ENCODE measurements at regions not wholly inside any gene's neighbourhood (a gene's known extent, or its start where the extent isn't known, plus 50 kb on each side); places are given as distances from the start of the nearest gene placed in this dataset.
A peak's percentile ranks its signal among the peaks of the same experiment; 100 is the strongest.

DNA sequence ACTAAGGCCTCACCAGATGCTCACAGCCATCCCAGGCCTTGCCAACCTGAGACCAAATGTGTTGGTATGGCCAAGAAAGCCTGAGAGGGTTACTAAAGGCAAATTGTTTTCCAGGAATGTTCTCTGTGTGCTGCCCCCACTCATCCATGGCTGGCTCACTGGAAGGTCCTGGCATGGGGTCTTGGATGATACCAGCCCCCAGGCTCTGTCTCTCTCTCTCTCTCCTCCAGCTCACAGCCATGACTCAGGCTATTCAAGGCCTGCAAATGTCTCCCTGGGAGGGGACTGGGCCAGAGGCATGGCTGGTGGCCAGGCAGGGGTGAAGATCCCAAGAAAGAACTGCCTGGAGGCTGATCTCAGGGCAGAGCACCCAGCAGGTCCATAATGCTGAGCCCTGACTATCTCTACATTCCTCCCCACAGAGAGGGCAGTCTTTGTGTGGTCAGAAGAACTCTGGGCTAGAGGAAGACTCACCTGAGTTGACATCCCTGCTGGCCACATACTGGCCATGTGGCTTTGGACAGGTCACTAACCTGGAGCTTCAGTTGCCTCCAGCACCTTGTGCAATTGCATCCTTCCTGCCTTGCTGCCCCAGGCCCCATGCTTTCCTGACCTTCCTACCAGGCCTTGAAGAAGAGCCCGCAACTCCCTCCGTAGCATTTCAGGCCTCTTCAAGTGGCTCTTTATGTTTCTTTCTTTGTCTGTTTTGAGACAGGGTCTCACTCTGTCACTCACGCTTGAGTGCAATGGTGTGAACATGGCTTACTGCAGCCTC lies 150.4 kb downstream of the ZFP36L2 start:
- Histone ChIP-seq H3K4me3 (replicated peaks in 1 of 3; ENCODE audit: insufficient read depth in 1 of 3, low read depth in 1 of 3, low read length in 3 of 3) (no peak overlapping the region), H3K27ac (ENCODE audit: insufficient read depth, low read depth, low read length) (peak overlapping the region; percentile 95), H3K9ac (replicated peaks; ENCODE audit: extremely low read depth, insufficient read depth, low read length) (peak overlapping the region; percentile 50), H3K9me3 (replicated peaks; ENCODE audit: control insufficient read depth, insufficient read depth, low read length) (no peaks in the 10 kb centered on the region), H3K79me2 (ENCODE audit: control insufficient read depth, insufficient read depth, low read length) (no peaks in the 10 kb centered on the region), H3K27me3 (ENCODE audit: control insufficient read depth in 2 of 2, insufficient read depth in 2 of 2, low read length in 2 of 2) (no peaks in the 10 kb centered on the region), H3K9me1 (replicated peaks; ENCODE audit: control insufficient read depth, extremely low read depth, insufficient read depth, low read length) (no peaks in the 10 kb centered on the region), H3K36me3 (ENCODE audit: control insufficient read depth in 2 of 2, extremely low read depth in 1 of 2, insufficient read depth in 2 of 2, low read length in 2 of 2) (no peaks in the 10 kb centered on the region), H4K20me1 (replicated peaks; ENCODE audit: control insufficient read depth, extremely low read depth, insufficient read depth, low read length) (no peaks in the 10 kb centered on the region), H3K4me2 (ENCODE audit: insufficient read depth, low read length) (no peak overlapping the region), H3K4me1 (ENCODE audit: control insufficient read depth, extremely low read depth, insufficient read depth, low read length) (peaks cover 25% of the 10 kb centered on the region), H2AFZ (ENCODE audit: low read depth, low read length) (peak overlapping the region; percentile 42)
- ChIA-PET CTCF (interaction anchor here (1.1 to 2.3 kb wide), 2 partner anchors 10 to 51 kb away, joined by 6 read pairs; no protein-coding TSS in a partner anchor), POLR2A (no interaction called here)
- no TSS peak for BruUV-seq (replicated peaks)
- FAIRE-seq (peak; percentile 76), DNase-seq (ENCODE audit: low read depth, low spot score) (peak; percentile 68)
- TF ChIP-seq GATA2 (IDR thresholded peaks at IDR 0.05; ENCODE audit: insufficient read depth, insufficient read length, low read depth, low read length) (no peak), FOS (IDR thresholded peaks at IDR 0.05; ENCODE audit: borderline replicate concordance, insufficient read depth, low read length) (peak; percentile 22)
- intact Hi-C loops (cut with micrococcal nuclease), result loop anchor here (1.0 kb wide), 4 partner anchors 10 to 55 kb away; no protein-coding TSS in a partner anchor
- dilution Hi-C loops (cut with MboI; ENCODE audit: extremely low pct_ligation_motif_present, low sequenced_read_pairs), result no loop called here

DNA sequence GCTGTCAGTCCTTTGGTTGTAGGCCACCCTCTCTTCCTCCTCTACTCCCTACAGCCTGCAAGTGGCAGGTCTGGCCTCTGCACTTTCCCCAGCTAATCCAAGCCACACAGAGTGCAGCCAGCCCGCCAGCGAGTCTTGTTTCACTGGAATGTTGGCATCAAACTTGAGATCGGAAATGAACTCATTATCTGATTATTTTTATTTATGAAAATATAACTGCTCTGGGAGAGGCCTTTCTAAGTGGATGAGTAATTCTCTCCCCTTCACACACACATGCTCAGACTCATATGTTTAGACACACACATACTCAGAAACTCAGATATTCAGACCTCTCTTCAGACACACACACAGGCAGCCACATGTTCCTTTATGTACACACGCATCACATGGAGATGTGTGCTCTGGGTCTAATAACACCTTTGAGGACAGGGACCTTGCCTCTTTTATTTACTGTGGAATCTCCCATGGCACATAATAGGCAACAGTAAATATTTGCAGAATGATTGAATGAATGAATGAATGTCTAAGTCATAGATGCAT lies 151.3 kb downstream of the ZFP36L2 start:
- H3K9me3 ChIP-seq (replicated peaks; ENCODE audit: control insufficient read depth, insufficient read depth, low read length), result no peaks in the 10 kb centered on the region
- no TSS peak for BruUV-seq (replicated peaks)
- H3K27me3 ChIP-seq (ENCODE audit: control insufficient read depth in 2 of 2, insufficient read depth in 2 of 2, low read length in 2 of 2), result no peaks in the 10 kb centered on the region
- H3K4me1 ChIP-seq (ENCODE audit: control insufficient read depth, extremely low read depth, insufficient read depth, low read length), result peaks cover 27% of the 10 kb centered on the region
- no peaks in the 10 kb centered on the region for H3K36me3 ChIP-seq (ENCODE audit: control insufficient read depth in 2 of 2, extremely low read depth in 1 of 2, insufficient read depth in 2 of 2, low read length in 2 of 2)
- H3K79me2 ChIP-seq (ENCODE audit: control insufficient read depth, insufficient read depth, low read length), result no peaks in the 10 kb centered on the region
- intact Hi-C loops (cut with micrococcal nuclease) (loop anchor here (1.0 kb wide), 4 partner anchors 11 to 56 kb away; no protein-coding TSS in a partner anchor), dilution Hi-C loops (cut with MboI; ENCODE audit: extremely low pct_ligation_motif_present, low sequenced_read_pairs) (no loop called here)
- H3K4me2 ChIP-seq (ENCODE audit: insufficient read depth, low read length), result peak overlapping the region; percentile 14
- no peaks in the 10 kb centered on the region for H3K9me1 ChIP-seq (replicated peaks; ENCODE audit: control insufficient read depth, extremely low read depth, insufficient read depth, low read length)
- CTCF ChIA-PET, result interaction anchor here (1.1 to 2.3 kb wide), 3 partner anchors 11 to 56 kb away, joined by 3 to 6 read pairs (median 6); no protein-coding TSS in a partner anchor
- no peak overlapping the region for H2AFZ ChIP-seq (ENCODE audit: low read depth, low read length)
- H3K4me3 ChIP-seq (replicated peaks in 1 of 3; ENCODE audit: insufficient read depth in 1 of 3, low read depth in 1 of 3, low read length in 3 of 3), result no peak overlapping the region
- H4K20me1 ChIP-seq (replicated peaks; ENCODE audit: control insufficient read depth, extremely low read depth, insufficient read depth, low read length), result no peaks in the 10 kb centered on the region
- peak; percentile 73 for TF ChIP-seq GATA2 (IDR thresholded peaks at IDR 0.05; ENCODE audit: insufficient read depth, insufficient read length, low read depth, low read length)
- peak; percentile 79 for TF ChIP-seq FOS (IDR thresholded peaks at IDR 0.05; ENCODE audit: borderline replicate concordance, insufficient read depth, low read length)
- no peak for TF ChIP-seq MYC (IDR thresholded peaks at IDR 0.05; ENCODE audit: low read depth, low read length)
- TF ChIP-seq POLR2AphosphoS5 (IDR thresholded peaks at IDR 0.05; ENCODE audit: insufficient read depth, low read depth, low read length), result peak; percentile 76
- peak; percentile 87 for TF ChIP-seq JUN (IDR thresholded peaks at IDR 0.05; ENCODE audit: borderline replicate concordance, insufficient read depth, insufficient read length, low read depth)
- TF ChIP-seq, protein P1, sequence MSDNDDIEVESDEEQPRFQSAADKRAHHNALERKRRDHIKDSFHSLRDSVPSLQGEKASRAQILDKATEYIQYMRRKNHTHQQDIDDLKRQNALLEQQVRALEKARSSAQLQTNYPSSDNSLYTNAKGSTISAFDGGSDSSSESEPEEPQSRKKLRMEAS (IDR thresholded peaks at IDR 0.05; ENCODE audit: insufficient read depth, insufficient read length), result no peak
- TF ChIP-seq POLR2A (IDR thresholded peaks at IDR 0.05; ENCODE audit: low read depth, low read length), result peak; percentile 40
- TF ChIP-seq, protein P2, sequence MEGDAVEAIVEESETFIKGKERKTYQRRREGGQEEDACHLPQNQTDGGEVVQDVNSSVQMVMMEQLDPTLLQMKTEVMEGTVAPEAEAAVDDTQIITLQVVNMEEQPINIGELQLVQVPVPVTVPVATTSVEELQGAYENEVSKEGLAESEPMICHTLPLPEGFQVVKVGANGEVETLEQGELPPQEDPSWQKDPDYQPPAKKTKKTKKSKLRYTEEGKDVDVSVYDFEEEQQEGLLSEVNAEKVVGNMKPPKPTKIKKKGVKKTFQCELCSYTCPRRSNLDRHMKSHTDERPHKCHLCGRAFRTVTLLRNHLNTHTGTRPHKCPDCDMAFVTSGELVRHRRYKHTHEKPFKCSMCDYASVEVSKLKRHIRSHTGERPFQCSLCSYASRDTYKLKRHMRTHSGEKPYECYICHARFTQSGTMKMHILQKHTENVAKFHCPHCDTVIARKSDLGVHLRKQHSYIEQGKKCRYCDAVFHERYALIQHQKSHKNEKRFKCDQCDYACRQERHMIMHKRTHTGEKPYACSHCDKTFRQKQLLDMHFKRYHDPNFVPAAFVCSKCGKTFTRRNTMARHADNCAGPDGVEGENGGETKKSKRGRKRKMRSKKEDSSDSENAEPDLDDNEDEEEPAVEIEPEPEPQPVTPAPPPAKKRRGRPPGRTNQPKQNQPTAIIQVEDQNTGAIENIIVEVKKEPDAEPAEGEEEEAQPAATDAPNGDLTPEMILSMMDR (IDR thresholded peaks at IDR 0.05; ENCODE audit: extremely low read depth in 1 of 2, insufficient read depth in 1 of 2, low read depth in 1 of 2, low read length in 2 of 2), result peak in 1 of 2 donors; percentile 1
- no peak for TF ChIP-seq EZH2 (IDR thresholded peaks at IDR 0.05; ENCODE audit: borderline replicate concordance, low read depth, low read length, severe bottlenecking)
- peak; percentile 97 for DNase-seq (ENCODE audit: low read depth, low spot score)
- POLR2A ChIA-PET, result no interaction called here
- peak overlapping the region; percentile 95 for H3K27ac ChIP-seq (ENCODE audit: insufficient read depth, low read depth, low read length)
- FAIRE-seq, result peak; percentile 93
- peak overlapping the region; percentile 61 for H3K9ac ChIP-seq (replicated peaks; ENCODE audit: extremely low read depth, insufficient read depth, low read length)

Data from endothelial cell of umbilical vein (primary cell).